ENCODE measurements at regions not wholly inside any gene's neighbourhood (a gene's known extent, or its start where the extent isn't known, plus 50 kb on each side); places are given as distances from the start of the nearest gene placed in this dataset.

DNA sequence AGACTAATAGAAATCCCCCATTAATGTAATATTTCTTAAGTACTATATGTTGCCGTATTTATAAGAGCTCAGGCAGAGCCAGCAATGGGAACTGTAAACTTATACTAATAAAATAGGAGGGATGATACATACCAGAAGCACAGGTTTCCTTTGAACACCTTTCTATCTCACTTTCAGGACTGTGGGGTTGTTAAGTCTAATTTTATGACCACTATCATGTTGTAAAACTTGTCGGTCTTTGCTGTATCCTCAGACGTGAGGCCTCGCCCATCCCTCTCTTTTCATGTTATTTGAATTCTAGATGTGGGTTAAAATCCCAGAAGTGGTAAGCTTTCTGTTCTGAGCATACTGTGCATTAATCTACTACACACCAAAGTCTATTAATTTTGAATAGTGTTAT is 1083.5 kb upstream of the TENM4 start:
- TF ChIP-seq POLR2A (IDR thresholded peaks at IDR 0.05; ENCODE audit: low read depth, low read length) (no peak), TAF1 (IDR thresholded peaks at IDR 0.05; ENCODE audit: borderline replicate concordance, low read depth, low read length) (no peak)

All from GM12892 (cell line).